NT2/D1 (cell line): ENCODE measurements at regions not wholly inside any gene's neighbourhood (a gene's known extent, or its start where the extent isn't known, plus 50 kb on each side); places are given as distances from the start of the nearest gene placed in this dataset.
"Not testable (repeated sequence)": the region's sequence is repeated elsewhere in the genome, so short reads cannot be mapped to it uniquely, and the experiment has no call there.

ENCODE experiments used
- SUZ12 ChIP-seq: IDR thresholded peaks from 2 replicates; pipeline ENCODE4 v1.6.1; 2011; ENCODE audit not compliant: insufficient read length, insufficient read depth; ENCODE audit errors: extremely low read depth
- YY1 ChIP-seq: IDR thresholded peaks from 2 replicates; pipeline ENCODE4 v1.6.1; 2011; ENCODE audit not compliant: insufficient read length, insufficient read depth
- ZNF274 ChIP-seq: IDR thresholded peaks from 2 replicates; pipeline ENCODE4 v1.6.1; 2011; ENCODE audit warnings: mild to moderate bottlenecking, low read depth, low read length

GRCh38 chr16:85205257-85205656, 93.0 kb upstream of the CIBAR2 start:
- not testable (repeated sequence) for TF ChIP-seq ZNF274, YY1, SUZ12
